ES-I3 (cell line): ENCODE measurements at regions not wholly inside any gene's neighbourhood (a gene's known extent, or its start where the extent isn't known, plus 50 kb on each side); places are given as distances from the start of the nearest gene placed in this dataset.
"Not testable (repeated sequence)": the region's sequence is repeated elsewhere in the genome, so short reads cannot be mapped to it uniquely, and the experiment has no call there.

Experiments used
- H3K36me3 ChIP-seq: 2 replicates; pipeline ENCODE4 v1.6.1; 2013; ENCODE audit warnings: mild to moderate bottlenecking, low read length, control low read depth, moderate library complexity; ENCODE audit not compliant: insufficient read depth
- H3K4me1 ChIP-seq: 2 replicates; pipeline ENCODE4 v1.6.1; 2013; ENCODE audit warnings: mild to moderate bottlenecking, control low read depth, low read length; ENCODE audit not compliant: insufficient read depth
- H3K9ac ChIP-seq: 2 replicates; pipeline ENCODE4 v1.6.1; 2013; ENCODE audit warnings: low read depth, mild to moderate bottlenecking, low read length, moderate library complexity
- H3K9me3 ChIP-seq: 2 replicates; pipeline ENCODE4 v1.6.1; 2013; ENCODE audit warnings: mild to moderate bottlenecking, low read length, moderate library complexity; ENCODE audit not compliant: control insufficient read depth, insufficient read depth

DNA sequence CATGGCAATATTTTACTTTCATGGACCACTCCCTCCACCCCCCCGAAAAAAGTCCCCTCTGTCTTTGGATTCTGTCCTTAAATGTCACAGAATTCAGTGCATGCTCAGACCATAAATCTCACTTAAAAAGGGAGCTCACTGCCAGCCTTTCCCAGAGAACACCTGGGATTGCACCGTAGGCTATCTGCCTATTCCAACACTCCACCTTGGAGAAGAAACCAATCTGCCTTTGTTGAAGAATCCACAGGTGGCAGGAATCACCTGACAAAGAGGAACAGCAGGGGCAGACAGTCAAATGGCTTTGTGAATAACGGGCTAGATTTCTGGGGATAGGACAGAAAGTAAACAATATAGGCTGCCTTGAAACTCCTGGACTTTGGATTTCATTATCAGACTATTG lies 306.7 kb upstream of the BRINP1 start:
- Histone ChIP-seq H3K4me1 (no peaks in the 10 kb centered on the region), H3K36me3 (no peaks in the 10 kb centered on the region), H3K9ac (no peak overlapping the region), H3K9me3 (no peaks in the 10 kb centered on the region)

DNA sequence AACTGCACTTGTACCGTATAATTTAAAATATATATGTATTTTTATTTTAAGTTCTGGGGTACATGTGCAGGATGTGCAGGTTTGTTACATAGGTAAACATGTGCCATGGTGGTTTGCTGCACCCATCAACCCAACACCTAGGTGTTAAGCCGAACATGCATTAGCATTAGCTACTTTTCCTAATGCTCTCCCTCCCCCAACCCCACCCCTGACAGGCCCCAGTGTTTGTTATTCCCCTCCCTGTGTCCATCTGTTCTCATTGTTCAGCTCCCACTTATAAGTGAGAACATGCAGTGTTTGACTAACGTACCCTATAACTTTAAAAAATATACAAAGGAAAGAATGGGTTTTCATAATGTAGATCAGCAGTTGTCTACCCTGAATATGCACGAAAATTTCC lies 303.5 kb upstream of the BRINP1 start:
- not testable (repeated sequence) for H3K9ac ChIP-seq, H3K36me3 ChIP-seq, H3K9me3 ChIP-seq, H3K4me1 ChIP-seq

GRCh38 chr9:119667916-119668315 lies 298.7 kb upstream of the BRINP1 start:
- Histone ChIP-seq H3K4me1 (peaks cover 9% of the 10 kb centered on the region; the same call in 1 of the 2 replicates), H3K9me3 (no peaks in the 10 kb centered on the region), H3K9ac (no peak overlapping the region), H3K36me3 (no peaks in the 10 kb centered on the region)

DNA sequence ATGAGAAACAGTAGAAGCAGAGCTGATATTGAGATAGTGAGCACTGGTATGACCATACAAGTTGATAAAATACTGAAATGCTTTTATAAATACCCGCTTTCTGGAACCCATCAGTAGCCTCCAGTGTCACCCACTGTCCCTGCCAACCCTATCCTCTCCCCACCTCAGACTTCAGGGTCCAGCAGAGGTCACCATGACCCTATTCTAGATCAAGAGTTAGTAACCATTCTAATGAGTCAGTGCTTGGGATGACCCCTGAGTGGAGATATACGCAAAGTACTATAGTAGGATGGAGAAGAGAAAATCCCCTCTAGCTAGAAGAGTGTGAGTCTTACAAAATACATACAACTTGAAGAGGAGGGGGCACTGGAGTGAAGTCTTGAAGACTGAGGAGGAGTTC lies 297.9 kb upstream of the BRINP1 start:
- Histone ChIP-seq H3K4me1 (peaks cover 9% of the 10 kb centered on the region; the same call in 1 of the 2 replicates), H3K36me3 (no peaks in the 10 kb centered on the region), H3K9me3 (no peaks in the 10 kb centered on the region), H3K9ac (no peak overlapping the region)

DNA sequence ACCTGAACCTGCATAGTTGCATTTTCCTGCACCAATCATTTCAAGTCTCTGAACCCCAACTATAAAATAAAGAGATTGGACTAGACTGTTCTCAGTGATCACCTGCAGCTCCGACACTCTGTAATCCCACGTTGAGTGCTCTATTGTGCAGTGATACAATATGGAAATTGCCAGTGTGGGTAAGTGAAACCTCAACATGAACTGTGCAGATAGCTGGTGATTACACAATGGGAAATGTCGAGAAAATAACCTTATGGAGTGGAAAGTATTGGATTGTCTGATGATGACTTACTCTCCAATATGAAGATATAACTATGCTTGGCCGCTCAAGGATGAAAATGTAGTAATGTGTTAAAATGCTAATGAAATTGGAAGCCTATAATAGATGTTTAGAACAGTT lies 293.1 kb upstream of the BRINP1 start:
- no peaks in the 10 kb centered on the region for H3K9me3 ChIP-seq
- H3K4me1 ChIP-seq = peaks cover 2% of the 10 kb centered on the region; the same call in 1 of the 2 replicates
- H3K36me3 ChIP-seq = no peaks in the 10 kb centered on the region
- no peak overlapping the region for H3K9ac ChIP-seq

GRCh38 chr9:119652931-119653330 lies 283.7 kb upstream of the BRINP1 start:
- Histone ChIP-seq H3K9ac (no peak overlapping the region), H3K36me3 (no peaks in the 10 kb centered on the region), H3K4me1 (no peaks in the 10 kb centered on the region), H3K9me3 (no peaks in the 10 kb centered on the region)

GRCh38 chr9:119649205-119649604 lies 280.0 kb upstream of the BRINP1 start:
- no peak overlapping the region for H3K9ac ChIP-seq
- H3K4me1 ChIP-seq = no peaks in the 10 kb centered on the region
- H3K9me3 ChIP-seq = no peaks in the 10 kb centered on the region
- H3K36me3 ChIP-seq = no peaks in the 10 kb centered on the region

- Histone ChIP-seq H3K36me3 (no peaks in the 10 kb centered on the region), H3K4me1 (no peaks in the 10 kb centered on the region), H3K9me3 (no peaks in the 10 kb centered on the region), H3K9ac (no peak overlapping the region)
Observed at GRCh38 chr9:119639287-119639955, 270.2 kb upstream of the BRINP1 start.

DNA sequence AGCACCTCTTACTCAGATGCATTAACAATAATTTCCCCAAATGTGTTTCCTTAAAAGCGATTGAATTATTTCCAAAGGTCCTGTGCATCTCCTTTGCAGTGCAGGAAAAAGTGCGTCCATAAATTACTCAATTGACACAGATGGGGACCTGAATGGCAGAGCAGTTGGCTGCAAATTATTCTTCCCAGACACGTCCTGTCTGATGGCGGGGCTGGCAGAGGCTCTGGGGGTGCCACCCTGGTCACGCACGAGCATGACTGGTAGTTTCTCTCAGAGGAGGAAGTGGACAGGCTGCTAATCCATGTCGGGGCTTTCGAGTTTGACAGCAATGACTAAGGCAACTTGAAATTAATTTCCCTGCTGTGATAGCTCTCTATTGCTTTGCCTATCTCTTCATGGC lies 264.8 kb upstream of the BRINP1 start:
- H3K9ac ChIP-seq = no peak overlapping the region
- H3K9me3 ChIP-seq = no peaks in the 10 kb centered on the region
- no peaks in the 10 kb centered on the region for H3K4me1 ChIP-seq
- no peaks in the 10 kb centered on the region for H3K36me3 ChIP-seq

- Histone ChIP-seq H3K36me3 (no peaks in the 10 kb centered on the region), H3K9me3 (no peaks in the 10 kb centered on the region), H3K9ac (no peak overlapping the region), H3K4me1 (peaks cover 8% of the 10 kb centered on the region; the same call in 1 of the 2 replicates)
Observed at GRCh38 chr9:119611565-119611964, 242.3 kb upstream of the BRINP1 start.

GRCh38 chr9:119609277-119609971 lies 240.2 kb upstream of the BRINP1 start:
- H3K9me3 ChIP-seq = no peaks in the 10 kb centered on the region
- H3K36me3 ChIP-seq = no peaks in the 10 kb centered on the region
- no peak overlapping the region for H3K9ac ChIP-seq
- peaks cover 6% of the 10 kb centered on the region; the same call in 1 of the 2 replicates for H3K4me1 ChIP-seq

GRCh38 chr9:119601632-119602031 lies 232.4 kb upstream of the BRINP1 start:
- no peaks in the 10 kb centered on the region for H3K4me1 ChIP-seq
- H3K36me3 ChIP-seq = no peaks in the 10 kb centered on the region
- H3K9ac ChIP-seq = no peak overlapping the region
- no peaks in the 10 kb centered on the region for H3K9me3 ChIP-seq

GRCh38 chr9:119597499-119597898 lies 228.3 kb upstream of the BRINP1 start:
- H3K9ac ChIP-seq = no peak overlapping the region
- no peaks in the 10 kb centered on the region for H3K4me1 ChIP-seq
- no peaks in the 10 kb centered on the region for H3K9me3 ChIP-seq
- H3K36me3 ChIP-seq = no peaks in the 10 kb centered on the region

- H3K9ac ChIP-seq = no peak overlapping the region
- H3K9me3 ChIP-seq = no peaks in the 10 kb centered on the region
- H3K4me1 ChIP-seq = no peaks in the 10 kb centered on the region
- no peaks in the 10 kb centered on the region for H3K36me3 ChIP-seq
Observed at GRCh38 chr9:119596703-119597102, 227.5 kb upstream of the BRINP1 start.
